ENCODE measurements at regions not wholly inside any gene's neighbourhood (a gene's known extent, or its start where the extent isn't known, plus 50 kb on each side); places are given as distances from the start of the nearest gene placed in this dataset.

- H3K27ac ChIP-seq = no peak overlapping the region
- TF ChIP-seq CTCF (conservative IDR thresholded peaks at IDR 0.05) = no peak
These were observed 50.1 kb downstream of the GCNT4 start for GRCh38 chr5:75002271-75002670.

- no peak for TF ChIP-seq CTCF (conservative IDR thresholded peaks at IDR 0.05)
- H3K27ac ChIP-seq = no peak overlapping the region
These were observed 56.4 kb downstream of the GCNT4 start for GRCh38 chr5:74995926-74996325.

- no peak for TF ChIP-seq CTCF (conservative IDR thresholded peaks at IDR 0.05)
- H3K27ac ChIP-seq = no peak overlapping the region
These were observed 57.5 kb downstream of the GCNT4 start for GRCh38 chr5:74994826-74995225.

GRCh38 chr5:74993743-74994142, 58.6 kb downstream of the GCNT4 start:
- no peak for TF ChIP-seq CTCF (conservative IDR thresholded peaks at IDR 0.05)
- no peak overlapping the region for H3K27ac ChIP-seq

- TF ChIP-seq CTCF (conservative IDR thresholded peaks at IDR 0.05) = no peak
These were observed 59.6 kb downstream of the GCNT4 start for GRCh38 chr5:74992791-74993190.

GRCh38 chr5:74991522-74991921, 60.8 kb downstream of the GCNT4 start:
- no peak overlapping the region for H3K27ac ChIP-seq
- no peak for TF ChIP-seq CTCF (conservative IDR thresholded peaks at IDR 0.05)

More at GRCh38 chr5:74992791-74993190, 59.6 kb downstream of the GCNT4 start:
- no peak overlapping the region for H3K27ac ChIP-seq

- H3K27ac ChIP-seq = no peak overlapping the region
- TF ChIP-seq CTCF (conservative IDR thresholded peaks at IDR 0.05) = no peak
These were observed 62.2 kb downstream of the GCNT4 start for GRCh38 chr5:74990194-74990593.
